Activated CD4-positive, alpha-beta T cell treated with anti-CD3 and anti-CD28 coated beads, Interleukin-2, amount 10 ng/mL, durations not matched to agents 24 days and 14 days (primary cell): ENCODE measurements at regions not wholly inside any gene's neighbourhood (a gene's known extent, or its start where the extent isn't known, plus 50 kb on each side); places are given as distances from the start of the nearest gene placed in this dataset.
"Not testable (repeated sequence)": the region's sequence is repeated elsewhere in the genome, so short reads cannot be mapped to it uniquely, and the experiment has no call there.

Experiments used
- DNase-seq: peaks from one replicate; pipeline ENCODE4 v3.0.0; 2022
- H3K27ac Mint-ChIP-seq: one replicate; pipeline ENCODE4 v1.8.0; 2022; ENCODE audit warnings: mild to moderate bottlenecking, mixed read lengths
- H3K27me3 Mint-ChIP-seq: one replicate; pipeline ENCODE4 v1.8.0; 2022; ENCODE audit warnings: mixed read lengths
- H3K36me3 Mint-ChIP-seq: one replicate; pipeline ENCODE4 v1.8.0; 2022; ENCODE audit warnings: low read depth, mild to moderate bottlenecking, mixed read lengths
- H3K4me1 Mint-ChIP-seq: one replicate; pipeline ENCODE4 v1.8.0; 2021; ENCODE audit warnings: mixed read lengths
- H3K4me3 Mint-ChIP-seq: one replicate; pipeline ENCODE4 v1.8.0; 2022; ENCODE audit warnings: mild to moderate bottlenecking, moderate library complexity, mixed read lengths
- H3K9me3 Mint-ChIP-seq: one replicate; pipeline ENCODE4 v1.8.0; 2021; ENCODE audit warnings: mixed read lengths
- intact Hi-C: fragments of 100-400 bp; cut with micrococcal nuclease; formaldehyde crosslinking; loops from one replicate; pipeline ENCODE4 v1.15.1; 2023

- H3K36me3 Mint-ChIP-seq: peaks cover 4% of the 10 kb centered on the region
- no peaks in the 10 kb centered on the region for H3K4me1 Mint-ChIP-seq
- no peak overlapping the region for H3K27ac Mint-ChIP-seq
- H3K4me3 Mint-ChIP-seq: no peak overlapping the region
- intact Hi-C loops: no loop called here
- no peaks in the 10 kb centered on the region for H3K27me3 Mint-ChIP-seq
- DNase-seq: no peak
- peaks cover 7% of the 10 kb centered on the region for H3K9me3 Mint-ChIP-seq
Measured at GRCh38 chr10:45544191-45544590, 128.4 kb downstream of the ZFAND4 start.

DNA sequence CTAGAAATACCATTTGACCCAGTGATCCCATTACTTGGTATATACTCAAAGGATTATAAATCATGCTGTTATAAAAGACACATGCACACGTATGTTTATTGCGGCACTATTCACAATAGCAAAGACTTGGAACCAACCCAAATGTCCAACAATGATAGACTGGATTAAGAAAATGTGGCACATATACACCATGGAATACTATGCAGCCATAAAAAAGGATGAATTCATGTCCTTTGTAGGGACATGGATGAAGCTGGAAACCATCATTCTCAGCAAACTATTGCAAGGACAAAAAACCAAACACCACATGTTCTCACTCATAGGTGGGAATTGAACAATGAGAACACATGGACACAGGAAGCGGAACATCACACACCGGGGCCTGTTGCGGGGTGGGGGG lies 131.5 kb downstream of the ZFAND4 start:
- DNase-seq, H3K4me3 Mint-ChIP-seq, H3K27ac Mint-ChIP-seq, intact Hi-C loops, H3K27me3 Mint-ChIP-seq, H3K4me1 Mint-ChIP-seq, H3K36me3 Mint-ChIP-seq, H3K9me3 Mint-ChIP-seq: not testable (repeated sequence)

GRCh38 chr10:45540589-45540988 lies 132.0 kb downstream of the ZFAND4 start:
- H3K9me3 Mint-ChIP-seq, H3K36me3 Mint-ChIP-seq, H3K27ac Mint-ChIP-seq, DNase-seq, H3K4me1 Mint-ChIP-seq, H3K27me3 Mint-ChIP-seq, H3K4me3 Mint-ChIP-seq, intact Hi-C loops: not testable (repeated sequence)

- H3K4me3 Mint-ChIP-seq, H3K4me1 Mint-ChIP-seq, H3K27ac Mint-ChIP-seq, H3K36me3 Mint-ChIP-seq, H3K27me3 Mint-ChIP-seq, intact Hi-C loops, H3K9me3 Mint-ChIP-seq, DNase-seq: not testable (repeated sequence)
Measured at GRCh38 chr10:45539569-45539968, 133.0 kb downstream of the ZFAND4 start.

- H3K27me3 Mint-ChIP-seq: no peaks in the 10 kb centered on the region
- H3K27ac Mint-ChIP-seq: no peak overlapping the region
- intact Hi-C loops: no loop called here
- peaks cover 4% of the 10 kb centered on the region for H3K9me3 Mint-ChIP-seq
- H3K4me3 Mint-ChIP-seq: no peak overlapping the region
- no peaks in the 10 kb centered on the region for H3K4me1 Mint-ChIP-seq
- peaks cover 3% of the 10 kb centered on the region for H3K36me3 Mint-ChIP-seq
- DNase-seq: no peak
Measured at GRCh38 chr10:45534572-45534971, 138.0 kb downstream of the ZFAND4 start.

DNA sequence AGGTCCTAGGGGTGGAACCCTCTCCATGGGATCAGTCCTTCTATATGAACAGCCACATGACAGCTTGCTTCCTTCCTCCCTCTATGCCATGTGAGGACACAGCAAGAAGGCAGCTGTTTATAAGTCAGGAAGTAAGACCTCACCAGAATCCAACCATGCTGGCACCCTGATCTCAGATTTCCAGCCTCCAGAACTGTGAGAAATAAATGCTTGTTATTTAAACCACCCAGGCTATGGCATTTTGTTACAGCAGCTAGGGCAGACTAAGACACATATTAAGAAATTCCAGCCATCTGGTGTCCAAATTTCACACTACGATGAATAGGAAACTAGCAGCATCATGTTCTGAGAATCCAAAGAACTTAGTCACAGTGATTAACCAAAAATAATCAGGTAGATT lies 140.1 kb downstream of the ZFAND4 start:
- no peak overlapping the region for H3K4me3 Mint-ChIP-seq
- H3K4me1 Mint-ChIP-seq: no peaks in the 10 kb centered on the region
- intact Hi-C loops: no loop called here
- DNase-seq: no peak
- H3K27ac Mint-ChIP-seq: no peak overlapping the region
- H3K27me3 Mint-ChIP-seq: no peaks in the 10 kb centered on the region
- H3K9me3 Mint-ChIP-seq: no peaks in the 10 kb centered on the region
- peaks cover 5% of the 10 kb centered on the region for H3K36me3 Mint-ChIP-seq

DNA sequence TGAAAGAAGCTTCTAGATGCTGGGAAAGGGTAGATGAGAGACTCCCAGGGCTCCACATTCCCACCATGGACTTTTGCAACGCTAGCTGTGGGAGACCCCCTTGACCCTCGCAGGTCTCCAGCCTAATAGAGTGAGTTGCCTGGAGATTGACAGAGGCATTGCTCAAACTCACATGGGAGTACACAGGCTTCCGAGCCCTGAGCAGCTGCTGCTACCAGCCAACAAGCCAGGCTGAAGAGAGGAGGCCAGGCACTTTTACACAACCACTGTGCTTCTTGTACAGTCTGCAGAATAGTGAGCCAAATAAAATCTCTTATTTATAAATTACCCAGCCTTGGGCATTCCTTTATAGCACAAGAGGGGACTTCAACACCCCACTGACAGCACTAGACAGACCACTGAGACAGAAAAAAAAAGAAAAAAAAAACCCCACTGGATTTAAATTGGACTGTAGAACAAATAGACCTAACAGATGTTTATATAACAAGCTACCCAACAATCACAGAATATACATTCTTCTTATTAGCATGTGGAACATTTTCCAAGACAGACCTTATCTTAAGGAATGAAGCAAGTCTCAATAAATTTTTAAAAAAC lies 146.2 kb downstream of the ZFAND4 start:
- Mint-ChIP-seq H3K4me3 (no peak overlapping the region), H3K4me1 (no peaks in the 10 kb centered on the region), H3K27ac (no peak overlapping the region), H3K9me3 (peaks cover 6% of the 10 kb centered on the region), H3K27me3 (peaks cover 4% of the 10 kb centered on the region), H3K36me3 (peaks cover 5% of the 10 kb centered on the region)
- intact Hi-C loops: no loop called here
- no peak for DNase-seq

DNA sequence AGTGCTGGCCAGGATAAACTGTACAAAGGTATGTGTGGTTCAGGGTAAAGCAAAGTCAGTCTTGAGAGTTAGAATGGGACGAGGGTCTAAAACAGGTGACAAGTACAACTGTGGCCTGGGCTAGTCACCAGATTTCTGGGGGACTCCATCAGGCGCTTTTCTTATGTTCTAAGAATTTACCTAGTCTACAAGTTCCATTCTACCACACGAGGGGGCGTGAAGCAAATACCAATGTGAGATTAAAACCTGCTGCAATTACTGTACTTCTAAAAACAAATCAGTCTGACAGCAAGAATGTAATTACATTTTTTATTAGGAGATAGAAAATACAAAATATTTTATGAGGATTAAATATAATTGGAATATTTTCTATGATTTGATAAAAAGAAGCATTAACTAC lies 146.5 kb downstream of the ALOX5 start:
- no peaks in the 10 kb centered on the region for H3K36me3 Mint-ChIP-seq
- H3K27ac Mint-ChIP-seq: no peak overlapping the region
- no peak overlapping the region for H3K4me3 Mint-ChIP-seq
- H3K27me3 Mint-ChIP-seq: peaks cover 4% of the 10 kb centered on the region
- H3K4me1 Mint-ChIP-seq: no peaks in the 10 kb centered on the region
- no peaks in the 10 kb centered on the region for H3K9me3 Mint-ChIP-seq
- intact Hi-C loops: no loop called here
- DNase-seq: no peak

- intact Hi-C loops: no loop called here
- Mint-ChIP-seq H3K36me3 (no peaks in the 10 kb centered on the region), H3K27ac (no peak overlapping the region), H3K27me3 (peaks cover 2% of the 10 kb centered on the region), H3K9me3 (no peaks in the 10 kb centered on the region), H3K4me3 (no peak overlapping the region), H3K4me1 (no peaks in the 10 kb centered on the region)
- no peak for DNase-seq
Measured at GRCh38 chr10:45518741-45519140, 144.7 kb downstream of the ALOX5 start.

DNA sequence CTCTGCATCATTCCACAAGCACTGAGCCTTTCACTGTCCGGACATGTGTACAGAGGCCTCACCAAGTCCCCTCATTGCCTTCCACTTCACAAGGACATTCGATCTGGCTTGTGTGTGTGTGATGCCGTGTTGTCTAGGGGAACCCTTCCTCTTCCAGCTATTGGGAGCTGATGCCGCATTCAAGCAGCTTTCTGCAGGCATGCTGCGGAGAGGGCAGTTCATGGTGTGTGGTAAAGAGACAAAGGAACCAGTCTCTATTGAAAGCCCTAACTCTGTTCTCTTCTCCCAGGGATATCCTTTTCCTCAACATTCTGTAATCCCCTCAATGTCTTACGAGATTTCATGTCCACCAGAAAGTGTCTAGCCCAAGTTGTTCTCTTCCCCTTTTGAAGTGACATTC lies 141.6 kb downstream of the ALOX5 start:
- no peak for DNase-seq
- Mint-ChIP-seq H3K4me1 (no peaks in the 10 kb centered on the region), H3K27ac (no peak overlapping the region), H3K4me3 (no peak overlapping the region), H3K9me3 (no peaks in the 10 kb centered on the region), H3K27me3 (peaks cover 2% of the 10 kb centered on the region), H3K36me3 (no peaks in the 10 kb centered on the region)
- intact Hi-C loops: no loop called here

DNA sequence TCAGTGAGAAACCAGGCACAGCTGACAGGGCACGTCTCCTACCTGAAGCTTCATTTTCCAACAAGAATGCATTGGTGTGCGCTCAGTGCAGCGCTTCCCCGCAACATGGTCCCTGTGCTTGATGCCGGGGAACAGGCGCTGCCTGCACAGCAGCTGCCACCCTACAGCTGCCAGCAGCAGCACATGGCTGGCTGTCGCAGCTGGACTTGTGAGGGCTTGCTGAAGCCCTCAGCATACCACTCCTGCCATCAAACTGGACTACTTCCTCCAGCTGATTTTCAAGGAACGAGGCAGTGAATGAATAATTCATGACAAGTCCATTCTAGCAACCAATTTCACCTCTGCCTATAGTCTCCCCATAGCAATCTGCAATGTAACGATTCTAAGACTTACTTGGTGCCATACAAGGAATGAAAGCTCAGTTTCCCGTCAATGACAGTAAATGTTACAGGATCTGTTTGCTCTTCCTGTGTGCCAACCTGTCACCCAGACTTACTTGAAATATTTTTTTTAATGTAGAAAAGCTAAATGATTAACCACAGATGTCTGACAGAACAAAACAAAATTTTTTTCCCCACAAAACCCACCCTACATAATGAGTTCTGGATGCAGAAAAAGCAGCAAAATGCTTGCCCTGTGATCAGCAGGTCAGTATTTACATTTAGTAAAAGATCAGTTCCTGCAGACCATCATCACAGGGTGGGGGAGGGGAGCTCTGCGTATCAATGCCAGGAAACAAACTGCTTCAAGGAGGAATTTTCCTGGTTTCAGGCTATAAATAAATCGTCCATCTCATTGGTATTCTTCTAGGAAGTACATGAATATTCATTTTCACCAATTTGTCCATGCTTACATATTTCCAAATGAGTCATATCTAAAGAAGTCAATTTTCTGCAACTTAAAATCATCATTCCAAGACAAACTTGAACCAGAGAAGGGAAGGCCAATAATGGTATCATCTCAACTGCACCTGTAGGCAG lies 140.6 kb downstream of the ALOX5 start:
- no peaks in the 10 kb centered on the region for H3K4me1 Mint-ChIP-seq
- intact Hi-C loops: no loop called here
- DNase-seq: no peak
- H3K36me3 Mint-ChIP-seq: no peaks in the 10 kb centered on the region
- no peaks in the 10 kb centered on the region for H3K9me3 Mint-ChIP-seq
- no peak overlapping the region for H3K27ac Mint-ChIP-seq
- H3K27me3 Mint-ChIP-seq: no peaks in the 10 kb centered on the region
- no peak overlapping the region for H3K4me3 Mint-ChIP-seq

GRCh38 chr10:45513551-45513950 lies 139.5 kb downstream of the ALOX5 start:
- Mint-ChIP-seq H3K27me3 (no peaks in the 10 kb centered on the region), H3K4me3 (no peak overlapping the region), H3K36me3 (no peaks in the 10 kb centered on the region), H3K9me3 (no peaks in the 10 kb centered on the region), H3K27ac (no peak overlapping the region), H3K4me1 (no peaks in the 10 kb centered on the region)
- no peak for DNase-seq
- intact Hi-C loops: no loop called here

DNA sequence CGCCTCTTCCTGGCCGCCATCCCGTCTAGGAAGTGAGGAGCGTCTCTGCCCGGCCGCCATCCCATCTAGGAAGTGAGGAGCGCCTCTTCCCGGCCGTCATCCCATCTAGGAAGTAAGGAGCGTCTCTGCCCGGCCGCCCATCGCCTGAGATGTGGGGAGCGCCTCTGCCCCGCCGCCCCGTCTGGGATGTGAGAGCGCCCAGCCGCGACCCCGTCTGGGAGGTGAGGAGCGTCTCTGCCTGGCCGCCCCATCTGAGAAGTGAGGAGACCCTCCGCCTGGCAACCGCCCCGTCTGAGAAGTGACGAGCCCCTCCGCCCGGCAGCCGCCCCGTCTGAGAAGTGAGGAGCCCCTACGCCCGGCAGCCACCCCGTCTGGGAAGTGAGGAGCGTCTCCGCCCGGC lies 137.9 kb downstream of the ALOX5 start:
- H3K27ac Mint-ChIP-seq, H3K9me3 Mint-ChIP-seq, H3K27me3 Mint-ChIP-seq, H3K36me3 Mint-ChIP-seq, H3K4me1 Mint-ChIP-seq, DNase-seq, intact Hi-C loops, H3K4me3 Mint-ChIP-seq: not testable (repeated sequence)

DNA sequence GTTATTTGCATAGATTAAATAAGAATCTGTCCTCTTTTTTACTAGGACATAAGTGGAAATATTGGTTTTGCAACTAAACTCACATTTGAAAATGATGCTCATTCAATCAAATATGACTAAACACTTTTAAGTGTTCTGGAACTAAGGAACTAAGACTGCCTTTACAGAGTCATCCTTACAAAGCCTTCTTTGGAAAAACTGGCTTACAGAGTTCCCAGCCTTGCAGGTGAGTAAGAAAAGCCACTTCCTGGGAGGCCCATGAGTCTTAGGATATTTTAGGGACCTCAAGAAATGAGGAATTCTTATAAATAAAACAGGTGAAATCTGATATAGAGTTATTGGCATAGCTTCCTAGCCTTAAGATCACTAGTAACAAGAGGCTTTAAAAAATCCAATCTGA lies 135.5 kb downstream of the ALOX5 start:
- Mint-ChIP-seq H3K4me1 (no peaks in the 10 kb centered on the region), H3K27ac (no peak overlapping the region), H3K27me3 (no peaks in the 10 kb centered on the region), H3K9me3 (no peaks in the 10 kb centered on the region), H3K36me3 (no peaks in the 10 kb centered on the region), H3K4me3 (no peak overlapping the region)
- DNase-seq: no peak
- intact Hi-C loops: loop anchor here (1.0 kb wide), 1 partner anchor 36 kb away; no protein-coding TSS in a partner anchor
